GM18520 (cell line): ENCODE measurements at regions not wholly inside any gene's neighbourhood (a gene's known extent, or its start where the extent isn't known, plus 50 kb on each side); places are given as distances from the start of the nearest gene placed in this dataset.
"Not testable (repeated sequence)": the region's sequence is repeated elsewhere in the genome, so short reads cannot be mapped to it uniquely, and the experiment has no call there.

ENCODE experiments used
- ATAC-seq: cut with Tn5 transposase; IDR thresholded peaks from one replicate; pipeline ENCODE4 v1.9.1; 2021; ENCODE audit not compliant: unreplicated experiment

DNA sequence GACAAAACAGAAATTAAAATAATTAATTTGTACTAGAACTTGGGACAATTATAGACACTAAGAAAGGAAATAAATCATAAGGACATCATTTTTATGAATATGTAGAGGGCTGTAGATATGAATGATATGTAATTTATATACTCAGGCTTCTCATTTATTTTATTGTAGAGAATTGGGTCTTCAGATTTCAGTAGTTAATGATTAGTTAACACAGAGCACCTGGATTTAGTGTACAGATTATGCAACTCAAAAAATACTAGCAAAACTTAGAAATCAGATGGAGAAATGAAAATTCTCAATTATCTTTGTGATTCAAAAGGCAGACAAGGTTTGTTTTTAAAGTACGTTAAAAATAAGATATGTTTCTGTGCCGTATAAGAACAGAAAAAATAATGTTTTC lies 1311.7 kb upstream of the SLC39A10 start:
- no peak for ATAC-seq

DNA sequence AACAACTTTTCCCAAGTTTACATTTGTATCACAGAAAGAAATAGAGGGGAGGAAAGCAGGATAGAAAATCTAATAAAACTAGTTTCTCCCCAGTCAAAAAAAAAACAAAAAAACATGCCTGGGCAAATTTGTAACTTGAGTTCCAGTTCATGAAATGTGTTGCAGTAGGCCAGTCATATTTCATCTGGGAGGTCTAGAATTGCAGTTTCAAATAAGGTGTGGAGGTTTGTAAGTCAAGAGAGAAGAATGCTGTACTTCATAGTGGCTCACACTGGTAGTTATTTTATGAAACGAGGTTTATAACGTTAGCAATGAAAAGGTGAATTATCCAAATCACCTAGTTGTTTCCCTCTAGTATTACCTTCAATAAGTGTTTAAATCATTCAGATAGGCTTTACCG lies 1313.9 kb upstream of the SLC39A10 start:
- ATAC-seq = no peak

DNA sequence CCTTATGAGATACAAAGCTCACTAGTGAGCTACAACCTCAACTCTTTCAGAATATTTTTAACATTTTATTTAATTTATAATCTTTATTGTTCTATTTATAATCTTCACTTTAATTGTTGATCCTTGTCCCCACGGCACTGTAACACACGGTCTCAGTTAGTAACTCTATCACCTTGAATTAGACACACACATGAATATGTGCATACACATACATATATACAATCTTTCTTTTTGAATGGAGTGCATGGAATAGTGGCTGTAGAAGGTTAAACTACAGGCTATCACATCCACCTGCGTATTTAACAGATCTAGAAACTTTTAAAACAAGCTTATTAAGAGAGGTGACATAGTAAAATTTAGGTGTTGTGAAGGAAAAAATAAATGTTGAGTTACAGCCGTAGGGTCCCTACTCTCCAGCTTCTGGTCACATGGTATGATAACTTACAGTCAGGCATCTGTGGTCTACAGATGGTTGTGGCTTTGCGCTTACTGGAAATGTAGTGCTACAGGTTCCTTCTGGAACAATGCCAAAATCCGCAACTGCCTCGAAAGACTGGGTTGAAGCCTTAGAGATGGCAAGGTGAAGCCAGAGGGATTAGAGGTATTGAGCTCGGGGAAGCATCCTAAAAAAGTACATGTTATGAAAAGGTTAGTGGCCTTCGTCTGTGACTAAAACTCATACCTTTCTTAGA lies 1324.1 kb upstream of the SLC39A10 start:
- ATAC-seq = no peak

DNA sequence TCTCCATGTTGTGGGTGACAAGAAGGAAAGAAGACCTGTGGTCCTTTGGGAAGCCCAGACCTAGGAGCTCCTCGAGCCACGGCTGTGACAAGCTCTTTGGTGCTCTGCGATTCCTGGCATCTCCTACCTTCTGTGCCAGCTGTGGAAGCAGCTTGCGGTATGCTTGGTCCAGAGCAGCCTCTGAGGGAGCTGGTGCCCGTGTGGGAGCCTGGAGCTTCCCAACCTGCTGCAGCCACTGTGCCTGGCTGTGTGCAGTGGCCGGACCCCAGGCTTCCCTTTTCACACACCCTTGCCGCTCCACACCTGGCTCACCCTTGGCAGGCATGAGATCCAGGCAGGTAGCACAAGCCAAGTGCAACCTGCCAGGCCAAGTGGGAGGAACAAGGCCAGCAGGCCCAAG lies 1328.6 kb upstream of the SLC39A10 start:
- ATAC-seq = no peak

DNA sequence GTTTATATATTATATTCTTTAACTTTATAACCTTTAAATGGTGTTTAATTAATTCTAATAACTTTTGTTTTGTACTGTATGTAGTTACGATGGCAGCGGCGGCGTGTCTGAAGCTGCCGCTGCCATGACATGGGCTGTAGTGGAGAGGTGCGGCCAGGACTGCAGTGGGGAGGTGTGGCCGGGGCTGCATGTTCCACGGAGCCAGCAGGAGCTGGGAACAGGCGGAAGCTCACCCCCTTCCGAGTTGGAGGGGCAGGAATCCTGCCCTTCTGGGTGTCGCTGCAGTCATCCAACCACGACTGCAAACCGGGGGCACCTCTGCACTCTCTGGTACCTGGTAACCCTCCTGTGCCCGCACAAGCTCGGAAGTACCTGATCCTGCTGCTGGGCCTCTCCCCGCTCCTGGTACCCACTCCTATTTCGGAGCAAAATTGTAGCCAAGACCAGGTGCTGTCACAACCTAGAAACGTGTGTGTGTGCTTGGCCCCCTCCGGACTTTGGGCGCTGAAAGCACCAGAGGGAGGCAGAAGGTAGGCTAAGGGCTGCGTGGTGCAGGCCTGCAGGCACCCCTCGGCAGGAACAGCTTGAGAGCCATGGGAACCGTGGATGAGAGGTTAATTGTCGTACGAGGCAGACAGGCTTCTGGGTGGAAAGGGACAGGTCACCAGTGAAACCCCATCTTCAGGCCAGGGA lies 1329.7 kb upstream of the SLC39A10 start:
- ATAC-seq = no peak

DNA sequence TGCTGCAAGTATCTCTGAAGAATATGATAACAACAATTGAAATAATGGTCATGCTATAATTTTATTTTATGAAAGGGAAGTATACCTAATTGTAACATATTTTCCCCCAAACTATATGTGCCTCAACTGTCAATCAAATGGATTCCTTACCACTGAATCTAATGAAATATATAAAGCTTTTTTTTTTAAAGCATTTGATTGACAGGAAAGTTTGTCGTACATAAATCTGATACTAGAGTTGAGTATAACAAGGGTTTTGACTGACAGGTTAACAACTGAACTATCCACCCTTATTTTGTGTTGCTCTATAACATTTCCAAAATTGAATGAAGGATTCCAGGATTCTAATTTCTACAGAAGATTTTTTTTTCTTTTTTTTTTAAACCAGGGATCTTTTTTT lies 1333.3 kb upstream of the SLC39A10 start:
- ATAC-seq = no peak

DNA sequence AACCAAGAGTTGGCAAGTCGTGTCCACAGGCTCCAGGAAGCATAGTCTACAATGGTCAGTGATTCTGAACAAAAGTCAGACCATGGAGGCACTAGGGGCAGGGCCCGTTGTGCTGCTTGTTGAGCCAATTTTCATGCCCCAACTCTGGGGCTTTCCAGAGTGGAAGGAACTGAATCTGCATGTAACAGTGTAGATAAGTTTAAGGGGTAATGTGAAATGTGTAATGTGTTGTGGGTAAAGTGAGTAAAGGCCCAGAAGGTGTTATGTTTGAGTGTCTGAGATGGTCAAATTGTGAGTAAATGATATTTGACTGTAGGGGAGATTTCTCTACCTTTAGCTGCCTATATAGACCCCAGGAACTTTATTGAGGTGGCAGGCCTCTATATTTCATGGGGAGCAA lies 1336.5 kb upstream of the SLC39A10 start:
- ATAC-seq = peak; percentile 39

DNA sequence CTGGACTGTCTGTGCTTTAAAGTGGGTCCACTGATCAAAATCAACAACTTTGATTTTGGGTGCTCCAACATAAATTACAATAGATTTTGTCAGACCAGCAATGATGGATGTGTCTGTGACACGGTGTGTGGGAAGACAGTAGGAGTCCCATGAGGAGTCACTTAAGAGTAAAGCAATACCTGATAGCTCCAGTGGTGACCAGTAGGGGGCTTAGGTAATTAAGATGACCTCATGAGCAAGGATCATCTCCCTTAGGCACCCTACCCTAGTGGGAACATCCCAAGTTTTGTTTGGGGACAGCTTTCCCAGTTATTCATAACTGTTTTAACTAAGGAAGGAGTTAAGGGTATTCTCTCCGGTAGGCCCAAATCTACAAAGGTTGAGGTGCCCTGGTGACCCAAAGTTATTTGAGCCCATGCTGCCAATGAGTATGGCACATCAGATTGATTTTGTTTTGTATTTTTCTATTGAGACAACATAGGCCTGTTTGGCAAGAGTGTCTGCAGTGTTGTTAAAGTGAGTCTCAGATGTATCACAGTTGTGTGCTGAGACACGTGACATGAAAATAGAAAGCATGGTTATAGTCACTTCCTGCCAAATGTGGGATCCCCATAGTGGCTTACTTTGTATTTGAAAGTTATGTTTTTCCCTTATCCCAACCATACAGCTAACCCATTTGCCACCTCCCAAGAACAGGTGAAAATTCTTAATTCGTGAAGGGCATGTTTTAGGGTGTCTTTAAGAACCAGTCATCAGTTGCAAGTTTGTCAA lies 1337.6 kb upstream of the SLC39A10 start:
- ATAC-seq = no peak

DNA sequence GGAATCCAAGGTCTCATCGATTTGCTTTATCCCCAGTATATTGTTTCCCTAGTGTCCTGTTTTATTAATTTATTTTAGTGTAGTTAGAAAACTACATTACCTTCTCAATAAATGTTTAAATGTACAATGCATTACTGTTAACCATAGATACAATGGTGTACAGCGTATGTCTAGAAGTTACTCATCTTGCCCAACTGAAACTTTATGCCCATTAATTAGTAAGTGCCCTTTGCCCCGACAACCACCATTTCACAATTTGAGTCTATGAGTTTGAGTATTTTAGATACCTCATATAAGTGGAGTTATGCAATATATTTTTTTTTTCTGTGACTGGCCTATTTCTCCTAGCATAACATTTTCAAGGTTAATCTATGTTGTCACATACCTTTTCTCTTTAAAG lies 1343.0 kb upstream of the SLC39A10 start:
- no peak for ATAC-seq

DNA sequence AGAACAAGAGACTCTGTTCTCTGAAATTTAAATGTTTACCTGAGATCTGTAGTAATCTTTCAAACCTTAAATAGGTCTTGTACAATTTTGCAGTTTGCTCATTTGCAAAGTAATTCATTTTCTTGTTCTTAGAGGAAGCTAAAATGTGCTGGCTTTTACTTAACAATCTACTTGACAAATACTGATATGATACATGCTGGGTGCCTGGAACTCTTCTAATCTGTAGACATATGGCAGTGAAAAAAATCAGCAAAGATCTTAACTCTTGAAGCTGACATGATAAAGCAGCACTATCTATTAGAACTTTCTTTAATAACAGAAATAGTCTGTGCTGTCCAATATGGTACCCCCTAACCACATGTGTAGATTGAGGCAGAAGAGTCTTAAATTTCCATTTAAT lies 1352.8 kb upstream of the SLC39A10 start:
- ATAC-seq = no peak

DNA sequence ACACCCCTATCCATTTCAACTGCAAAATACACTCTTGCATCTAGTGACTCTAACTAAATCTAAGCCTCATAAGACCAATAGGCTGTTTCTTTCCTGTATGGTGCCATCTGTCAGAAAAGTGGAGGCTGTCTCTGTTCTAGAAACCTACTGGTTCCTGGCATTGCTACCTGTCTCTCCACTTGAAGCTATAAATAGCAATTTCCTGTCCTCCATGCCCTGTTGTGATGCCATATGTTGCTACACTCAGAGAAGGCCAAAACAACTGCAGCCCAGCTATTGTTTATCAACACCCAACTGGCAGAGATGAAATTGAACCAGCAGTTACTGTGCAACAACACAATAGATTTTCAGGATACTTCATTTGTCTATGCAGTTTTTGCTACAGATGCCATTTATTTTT lies 1355.1 kb upstream of the SLC39A10 start:
- ATAC-seq = no peak

DNA sequence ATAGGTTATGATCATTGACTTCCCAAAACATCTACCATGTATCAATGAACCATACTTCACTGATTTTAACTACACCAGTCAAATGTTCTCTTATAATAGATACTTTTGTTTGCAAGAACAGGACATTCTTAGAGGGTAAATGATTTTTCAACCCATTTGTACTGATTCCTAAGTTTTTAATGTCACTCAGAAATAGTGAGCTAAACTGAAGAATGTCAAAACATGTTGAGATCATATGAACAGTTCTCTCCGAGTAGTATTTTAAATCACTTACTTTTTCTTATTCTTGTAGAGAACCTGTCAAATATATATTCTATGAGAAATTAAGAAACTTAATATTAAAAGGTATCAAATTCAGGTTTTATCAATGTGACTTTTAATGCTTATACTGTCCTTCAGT lies 1362.9 kb upstream of the SLC39A10 start:
- no peak for ATAC-seq

DNA sequence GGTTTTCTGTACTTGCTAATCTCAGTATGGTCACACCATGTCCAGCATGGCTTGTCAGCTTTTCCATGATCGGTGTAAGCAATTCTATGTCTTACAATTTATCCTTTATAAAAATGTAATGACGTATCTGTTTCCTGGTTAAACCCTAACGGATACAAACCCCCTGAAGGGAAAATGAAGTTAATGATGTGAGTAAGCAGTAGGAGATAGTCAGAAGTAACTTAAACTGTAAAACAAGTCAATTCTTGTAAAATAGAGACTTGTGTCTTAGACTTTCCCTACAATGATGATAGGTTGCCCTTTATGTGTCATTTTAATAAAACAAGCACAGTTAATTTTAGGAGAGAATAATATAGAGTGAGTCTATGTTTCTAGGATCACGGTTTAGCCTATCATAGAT lies 1365.9 kb upstream of the SLC39A10 start:
- no peak for ATAC-seq

DNA sequence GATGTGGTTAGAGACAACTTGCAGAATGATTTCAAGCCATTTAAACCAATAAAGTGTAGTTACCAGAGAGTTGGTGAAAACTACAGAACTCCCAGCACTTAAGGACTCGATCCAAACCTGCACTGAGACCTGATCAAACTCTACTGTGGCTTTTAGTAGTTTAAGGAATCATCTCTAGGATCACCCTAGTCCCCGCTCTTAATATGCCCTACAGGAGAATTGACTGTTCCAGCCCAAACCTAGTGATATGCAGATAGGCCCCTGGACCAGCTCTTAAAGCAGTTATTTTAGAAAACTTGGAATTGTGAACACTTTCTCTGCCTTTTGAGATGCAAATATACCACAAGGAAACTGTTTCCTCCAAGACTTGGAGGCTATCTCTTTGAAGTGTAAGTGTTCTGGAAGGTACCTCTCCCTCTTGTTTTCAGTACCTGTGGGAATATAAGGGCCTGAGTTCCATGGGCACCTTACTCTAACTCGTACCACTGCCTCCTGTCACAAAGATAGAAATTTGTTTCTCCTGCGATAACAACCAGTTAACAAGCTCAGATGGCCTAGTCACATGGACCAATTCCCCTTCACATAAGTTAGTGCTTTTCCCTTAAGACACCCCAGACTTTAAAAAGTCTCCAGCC lies 1367.2 kb upstream of the SLC39A10 start:
- no peak for ATAC-seq

DNA sequence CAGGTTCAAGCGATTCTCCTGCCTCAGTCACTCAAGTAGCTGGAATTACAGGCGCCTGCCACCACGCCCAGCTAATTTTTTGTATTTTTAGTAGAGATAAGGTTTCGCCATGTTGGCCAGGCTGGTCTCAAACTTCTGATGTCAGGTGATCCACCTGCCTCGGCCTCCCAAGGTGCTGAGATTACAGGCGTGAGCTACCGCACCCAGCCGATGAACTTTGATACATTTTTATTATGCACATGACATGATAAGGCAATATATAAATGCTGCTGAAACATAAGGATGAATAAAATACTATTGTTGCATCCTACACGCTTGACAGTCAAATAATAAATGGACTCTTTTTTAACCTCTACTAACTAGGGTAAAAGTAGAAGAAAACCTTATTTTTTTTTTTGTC lies 1380.4 kb upstream of the SLC39A10 start:
- not testable (repeated sequence) for ATAC-seq

DNA sequence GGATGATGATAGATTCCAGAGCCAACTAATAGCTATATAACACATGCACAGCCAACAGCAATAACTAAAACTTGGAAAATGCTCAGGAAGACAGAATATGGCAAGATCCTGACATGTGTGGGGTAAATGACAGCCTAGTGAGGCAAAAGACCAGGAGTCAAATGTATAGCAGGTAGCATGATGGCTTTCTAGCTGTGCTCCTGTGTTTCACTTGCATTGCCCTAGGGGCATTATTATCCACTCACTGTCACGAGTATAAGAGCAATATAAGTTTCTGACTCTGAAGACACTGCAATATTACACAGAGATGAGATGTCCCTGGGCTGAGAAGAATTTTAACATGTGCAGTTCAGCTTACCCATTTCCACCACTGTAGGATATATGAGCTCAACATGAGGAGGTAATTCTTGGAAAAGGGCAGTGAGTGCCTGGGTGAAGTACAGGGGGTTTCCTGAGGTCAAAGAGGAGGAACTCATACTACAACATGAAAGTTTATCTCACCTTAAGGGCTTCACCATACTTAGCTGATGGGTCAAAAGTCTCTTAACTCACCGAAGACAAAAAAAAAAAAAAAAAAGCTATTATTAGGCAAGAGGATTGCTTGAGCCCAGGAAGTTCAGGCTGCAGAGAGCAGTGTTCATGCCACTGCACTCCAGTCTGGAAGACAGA lies 1385.6 kb upstream of the SLC39A10 start:
- ATAC-seq = no peak

DNA sequence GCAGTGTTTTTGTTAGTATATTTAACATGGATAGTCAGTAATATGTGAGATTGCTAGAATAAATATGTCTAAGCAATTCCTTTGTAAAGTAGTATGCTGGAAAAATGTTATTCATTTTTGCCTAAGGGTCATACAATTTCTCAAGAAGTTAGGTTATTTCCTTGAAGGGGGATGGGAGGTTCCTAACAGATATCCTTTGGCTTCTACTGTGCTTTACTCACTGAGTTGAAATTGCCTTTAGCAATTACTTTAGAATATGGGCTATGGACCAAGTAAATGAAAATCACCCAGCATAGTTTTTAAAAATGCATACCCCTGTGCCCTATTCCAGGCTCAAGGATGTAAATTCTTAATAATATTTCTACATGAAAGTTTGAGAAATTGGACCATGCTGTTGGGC lies 1386.4 kb upstream of the SLC39A10 start:
- no peak for ATAC-seq

DNA sequence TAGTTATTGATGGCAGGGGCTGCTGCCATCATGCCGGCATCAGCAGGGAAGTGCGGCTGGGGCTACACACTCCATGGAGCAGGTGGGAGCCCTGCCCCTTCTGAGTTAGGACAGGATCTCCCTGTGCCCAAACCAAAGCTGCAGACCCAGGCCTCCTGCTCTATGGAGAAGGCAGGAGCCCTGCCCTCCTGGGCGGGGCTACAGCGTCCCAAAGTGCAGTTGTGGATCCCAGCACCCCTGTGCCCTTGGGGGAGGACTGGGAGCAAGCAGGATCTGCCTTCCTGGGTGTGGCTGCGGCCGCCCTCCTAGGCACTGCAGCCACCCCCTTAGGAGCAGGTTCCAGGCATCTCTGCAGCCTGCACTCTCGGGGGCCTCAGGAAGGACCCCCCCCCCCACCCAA lies 1392.4 kb upstream of the SLC39A10 start:
- ATAC-seq = no peak

DNA sequence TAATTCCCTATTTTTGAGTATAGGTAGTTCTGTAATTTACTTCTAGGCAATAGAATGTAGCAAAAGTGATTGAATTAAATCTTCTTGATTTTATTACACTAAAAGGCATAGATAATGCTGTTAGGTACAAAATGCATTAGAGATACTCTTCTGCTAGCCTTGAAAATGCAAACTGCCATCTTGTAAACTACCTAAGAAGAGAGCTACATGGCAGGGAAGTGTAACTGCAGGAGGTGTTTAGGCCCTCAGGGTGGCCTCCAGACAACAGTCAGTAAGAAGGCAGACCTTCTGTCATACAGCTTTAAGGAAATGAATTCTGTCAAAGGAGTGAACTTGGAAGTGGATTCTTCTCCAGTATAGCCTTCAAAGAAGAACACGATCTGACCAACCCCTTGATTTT lies 1396.8 kb upstream of the SLC39A10 start:
- no peak for ATAC-seq

DNA sequence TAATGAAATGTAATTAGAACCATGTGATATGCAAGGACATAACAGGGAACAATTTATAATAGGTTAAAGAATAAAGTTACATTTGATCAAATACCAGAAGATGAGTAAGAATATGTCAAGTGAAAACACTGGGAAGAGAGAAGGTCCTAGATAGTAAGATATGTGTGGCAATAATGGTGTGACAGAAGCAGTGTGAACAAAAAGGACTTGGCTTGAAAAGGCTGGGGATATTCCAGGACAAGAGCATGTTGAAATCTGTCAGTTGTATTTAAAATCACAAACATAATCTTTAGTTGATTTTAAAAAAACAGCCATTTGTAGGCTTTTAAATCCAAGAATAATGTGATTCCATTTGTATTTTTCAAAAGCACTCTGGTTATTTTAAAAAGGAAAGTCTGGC lies 1399.9 kb upstream of the SLC39A10 start:
- no peak for ATAC-seq
